ENCODE measurements at regions not wholly inside any gene's neighbourhood (a gene's known extent, or its start where the extent isn't known, plus 50 kb on each side); places are given as distances from the start of the nearest gene placed in this dataset.

DNA sequence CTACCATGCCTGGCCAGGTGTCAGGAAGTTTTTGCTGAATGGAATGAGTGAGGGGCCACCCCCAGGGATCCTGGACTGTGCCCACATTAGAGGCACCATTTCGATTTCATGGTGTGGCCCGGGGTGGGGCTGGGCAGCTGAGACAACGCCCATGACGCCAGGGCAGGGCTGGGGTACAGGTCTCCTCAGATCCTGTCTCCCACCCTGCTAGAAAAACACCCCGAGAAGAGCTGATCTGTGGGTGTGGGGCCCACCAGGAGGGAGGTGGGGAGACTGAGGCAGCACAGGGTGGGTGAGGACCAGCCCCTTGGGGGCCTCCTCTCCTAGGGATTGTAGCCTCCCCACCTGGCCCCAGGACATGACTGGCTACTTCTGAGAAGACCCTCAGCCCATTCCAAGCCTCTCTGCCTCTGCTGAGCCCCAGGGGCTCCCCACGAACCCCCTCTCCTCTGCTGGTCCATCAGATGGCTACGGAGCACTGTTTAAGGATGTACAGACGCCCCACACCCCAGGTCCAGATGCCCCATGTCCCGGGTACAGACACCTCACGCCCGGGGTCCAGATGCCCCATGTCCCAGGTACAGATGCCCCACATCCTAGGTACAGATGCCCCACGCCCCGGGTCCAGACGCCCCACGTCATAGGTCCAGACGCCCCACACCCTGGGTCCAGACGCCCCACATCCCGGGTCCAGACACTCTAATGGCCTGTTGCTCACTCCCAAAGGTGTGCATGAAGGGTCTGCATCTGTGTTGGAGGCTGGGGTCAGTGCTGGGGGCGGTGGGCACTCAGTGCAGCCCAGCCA lies 99.4 kb downstream of the MICALL2 start:
- no peaks in the 10 kb centered on the region for H3K4me1 ChIP-seq
- TF ChIP-seq, protein P1, sequence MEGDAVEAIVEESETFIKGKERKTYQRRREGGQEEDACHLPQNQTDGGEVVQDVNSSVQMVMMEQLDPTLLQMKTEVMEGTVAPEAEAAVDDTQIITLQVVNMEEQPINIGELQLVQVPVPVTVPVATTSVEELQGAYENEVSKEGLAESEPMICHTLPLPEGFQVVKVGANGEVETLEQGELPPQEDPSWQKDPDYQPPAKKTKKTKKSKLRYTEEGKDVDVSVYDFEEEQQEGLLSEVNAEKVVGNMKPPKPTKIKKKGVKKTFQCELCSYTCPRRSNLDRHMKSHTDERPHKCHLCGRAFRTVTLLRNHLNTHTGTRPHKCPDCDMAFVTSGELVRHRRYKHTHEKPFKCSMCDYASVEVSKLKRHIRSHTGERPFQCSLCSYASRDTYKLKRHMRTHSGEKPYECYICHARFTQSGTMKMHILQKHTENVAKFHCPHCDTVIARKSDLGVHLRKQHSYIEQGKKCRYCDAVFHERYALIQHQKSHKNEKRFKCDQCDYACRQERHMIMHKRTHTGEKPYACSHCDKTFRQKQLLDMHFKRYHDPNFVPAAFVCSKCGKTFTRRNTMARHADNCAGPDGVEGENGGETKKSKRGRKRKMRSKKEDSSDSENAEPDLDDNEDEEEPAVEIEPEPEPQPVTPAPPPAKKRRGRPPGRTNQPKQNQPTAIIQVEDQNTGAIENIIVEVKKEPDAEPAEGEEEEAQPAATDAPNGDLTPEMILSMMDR (IDR thresholded peaks at IDR 0.05): no peak
- no peaks in the 10 kb centered on the region for H3K27me3 ChIP-seq
- H3K9me3 ChIP-seq: no peaks in the 10 kb centered on the region
- DNase-seq (ENCODE audit: low spot score in 2 of 2): no peak
- H3K27ac ChIP-seq: no peak overlapping the region
- H3K4me3 ChIP-seq: no peak overlapping the region
- H3K36me3 ChIP-seq: no peaks in the 10 kb centered on the region
- intact Hi-C loops (cut with DNase I): no loop called here

- no peaks in the 10 kb centered on the region for H3K9me3 ChIP-seq
- H3K27ac ChIP-seq: no peak overlapping the region
- TF ChIP-seq, protein P1 (IDR thresholded peaks at IDR 0.05): no peak
- DNase-seq (ENCODE audit: low spot score in 2 of 2): no peak
- H3K36me3 ChIP-seq: no peaks in the 10 kb centered on the region
- no peaks in the 10 kb centered on the region for H3K27me3 ChIP-seq
- intact Hi-C loops (cut with DNase I): no loop called here
- no peak overlapping the region for H3K4me3 ChIP-seq
- H3K4me1 ChIP-seq: no peaks in the 10 kb centered on the region
Observed at GRCh38 chr7:1360521-1360971, 98.7 kb downstream of the MICALL2 start.

- H3K9me3 ChIP-seq: no peaks in the 10 kb centered on the region
- intact Hi-C loops (cut with DNase I): no loop called here
- H3K36me3 ChIP-seq: no peaks in the 10 kb centered on the region
- H3K4me3 ChIP-seq: no peak overlapping the region
- TF ChIP-seq, protein P1 (IDR thresholded peaks at IDR 0.05): no peak
- H3K4me1 ChIP-seq: no peaks in the 10 kb centered on the region
- no peak for DNase-seq (ENCODE audit: low spot score in 2 of 2)
- H3K27ac ChIP-seq: no peak overlapping the region
- H3K27me3 ChIP-seq: no peaks in the 10 kb centered on the region
Observed at GRCh38 chr7:1361016-1361755, 98.1 kb downstream of the MICALL2 start.

DNA sequence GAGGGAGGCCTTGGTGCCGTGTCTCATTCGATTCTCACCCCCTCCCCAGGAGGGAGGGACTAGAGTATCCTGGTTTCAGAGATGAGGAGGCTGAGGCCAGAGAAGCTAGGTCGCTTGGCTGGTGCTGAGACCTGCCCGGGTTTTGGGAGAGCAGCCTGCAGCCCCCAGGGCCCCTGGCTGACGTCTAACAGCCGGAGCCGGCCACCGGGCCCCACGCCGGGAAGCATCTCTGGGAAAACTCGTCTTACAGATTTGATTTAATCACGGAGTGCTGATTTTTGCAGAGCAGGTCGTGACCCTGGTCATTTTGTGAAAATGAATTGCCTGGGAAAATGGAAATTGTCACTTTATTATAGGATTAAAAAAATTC lies 97.5 kb downstream of the MICALL2 start:
- TF ChIP-seq, protein P1 (IDR thresholded peaks at IDR 0.05): no peak
- Histone ChIP-seq H3K27me3 (no peaks in the 10 kb centered on the region), H3K27ac (no peak overlapping the region), H3K36me3 (no peaks in the 10 kb centered on the region), H3K9me3 (no peaks in the 10 kb centered on the region), H3K4me1 (no peaks in the 10 kb centered on the region), H3K4me3 (no peak overlapping the region)
- DNase-seq (ENCODE audit: low spot score in 2 of 2): no peak
- intact Hi-C loops (cut with DNase I): no loop called here

GRCh38 chr7:1362301-1362700 lies 97.0 kb downstream of the MICALL2 start:
- intact Hi-C loops (cut with DNase I): no loop called here

More at GRCh38 chr7:1362301-1362700, 97.0 kb downstream of the MICALL2 start:
- Histone ChIP-seq H3K36me3 (no peaks in the 10 kb centered on the region), H3K27me3 (no peaks in the 10 kb centered on the region), H3K4me3 (no peak overlapping the region), H3K9me3 (no peaks in the 10 kb centered on the region), H3K27ac (no peak overlapping the region), H3K4me1 (no peaks in the 10 kb centered on the region)
- TF ChIP-seq, protein P1 (IDR thresholded peaks at IDR 0.05): no peak
- DNase-seq (ENCODE audit: low spot score in 2 of 2): no peak

All from ascending aorta (tissue), 2 donors.